ENCODE measurements at regions not wholly inside any gene's neighbourhood (a gene's known extent, or its start where the extent isn't known, plus 50 kb on each side); places are given as distances from the start of the nearest gene placed in this dataset.
A peak's percentile ranks its signal among the peaks of the same experiment; 100 is the strongest.

DNA sequence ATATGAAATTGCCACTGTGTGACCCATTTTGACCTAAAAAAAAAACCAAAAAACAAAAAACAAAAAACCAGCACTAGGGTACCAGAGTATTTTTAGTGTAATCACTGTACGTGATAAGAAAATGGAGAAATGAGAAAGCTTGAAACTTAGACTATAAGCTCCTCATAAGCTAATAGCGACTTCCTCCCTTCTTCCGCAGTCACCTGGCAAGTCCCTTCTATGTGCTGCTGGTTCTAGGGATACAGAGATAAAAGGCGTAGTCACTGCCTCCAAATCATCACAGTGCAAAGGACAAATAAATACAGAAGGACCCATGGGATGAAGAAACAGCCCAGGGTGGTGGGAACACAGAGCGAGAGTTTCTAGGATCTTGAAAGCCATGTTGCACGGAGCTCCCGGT lies 190.3 kb downstream of the TM9SF2 start (continued):
- TF ChIP-seq, protein P1, sequence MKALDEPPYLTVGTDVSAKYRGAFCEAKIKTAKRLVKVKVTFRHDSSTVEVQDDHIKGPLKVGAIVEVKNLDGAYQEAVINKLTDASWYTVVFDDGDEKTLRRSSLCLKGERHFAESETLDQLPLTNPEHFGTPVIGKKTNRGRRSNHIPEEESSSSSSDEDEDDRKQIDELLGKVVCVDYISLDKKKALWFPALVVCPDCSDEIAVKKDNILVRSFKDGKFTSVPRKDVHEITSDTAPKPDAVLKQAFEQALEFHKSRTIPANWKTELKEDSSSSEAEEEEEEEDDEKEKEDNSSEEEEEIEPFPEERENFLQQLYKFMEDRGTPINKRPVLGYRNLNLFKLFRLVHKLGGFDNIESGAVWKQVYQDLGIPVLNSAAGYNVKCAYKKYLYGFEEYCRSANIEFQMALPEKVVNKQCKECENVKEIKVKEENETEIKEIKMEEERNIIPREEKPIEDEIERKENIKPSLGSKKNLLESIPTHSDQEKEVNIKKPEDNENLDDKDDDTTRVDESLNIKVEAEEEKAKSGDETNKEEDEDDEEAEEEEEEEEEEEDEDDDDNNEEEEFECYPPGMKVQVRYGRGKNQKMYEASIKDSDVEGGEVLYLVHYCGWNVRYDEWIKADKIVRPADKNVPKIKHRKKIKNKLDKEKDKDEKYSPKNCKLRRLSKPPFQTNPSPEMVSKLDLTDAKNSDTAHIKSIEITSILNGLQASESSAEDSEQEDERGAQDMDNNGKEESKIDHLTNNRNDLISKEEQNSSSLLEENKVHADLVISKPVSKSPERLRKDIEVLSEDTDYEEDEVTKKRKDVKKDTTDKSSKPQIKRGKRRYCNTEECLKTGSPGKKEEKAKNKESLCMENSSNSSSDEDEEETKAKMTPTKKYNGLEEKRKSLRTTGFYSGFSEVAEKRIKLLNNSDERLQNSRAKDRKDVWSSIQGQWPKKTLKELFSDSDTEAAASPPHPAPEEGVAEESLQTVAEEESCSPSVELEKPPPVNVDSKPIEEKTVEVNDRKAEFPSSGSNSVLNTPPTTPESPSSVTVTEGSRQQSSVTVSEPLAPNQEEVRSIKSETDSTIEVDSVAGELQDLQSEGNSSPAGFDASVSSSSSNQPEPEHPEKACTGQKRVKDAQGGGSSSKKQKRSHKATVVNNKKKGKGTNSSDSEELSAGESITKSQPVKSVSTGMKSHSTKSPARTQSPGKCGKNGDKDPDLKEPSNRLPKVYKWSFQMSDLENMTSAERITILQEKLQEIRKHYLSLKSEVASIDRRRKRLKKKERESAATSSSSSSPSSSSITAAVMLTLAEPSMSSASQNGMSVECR (CRISPR knock-in tag; IDR thresholded peaks at IDR 0.05; ENCODE audit: borderline replicate concordance): no peak
- no peak for TF ChIP-seq FOXJ3 (CRISPR knock-in tag; IDR thresholded peaks at IDR 0.05; ENCODE audit: borderline replicate concordance)
- no peak for TF ChIP-seq ZNF317 (CRISPR knock-in tag; IDR thresholded peaks at IDR 0.05; ENCODE audit: borderline replicate concordance, low read depth)

DNA sequence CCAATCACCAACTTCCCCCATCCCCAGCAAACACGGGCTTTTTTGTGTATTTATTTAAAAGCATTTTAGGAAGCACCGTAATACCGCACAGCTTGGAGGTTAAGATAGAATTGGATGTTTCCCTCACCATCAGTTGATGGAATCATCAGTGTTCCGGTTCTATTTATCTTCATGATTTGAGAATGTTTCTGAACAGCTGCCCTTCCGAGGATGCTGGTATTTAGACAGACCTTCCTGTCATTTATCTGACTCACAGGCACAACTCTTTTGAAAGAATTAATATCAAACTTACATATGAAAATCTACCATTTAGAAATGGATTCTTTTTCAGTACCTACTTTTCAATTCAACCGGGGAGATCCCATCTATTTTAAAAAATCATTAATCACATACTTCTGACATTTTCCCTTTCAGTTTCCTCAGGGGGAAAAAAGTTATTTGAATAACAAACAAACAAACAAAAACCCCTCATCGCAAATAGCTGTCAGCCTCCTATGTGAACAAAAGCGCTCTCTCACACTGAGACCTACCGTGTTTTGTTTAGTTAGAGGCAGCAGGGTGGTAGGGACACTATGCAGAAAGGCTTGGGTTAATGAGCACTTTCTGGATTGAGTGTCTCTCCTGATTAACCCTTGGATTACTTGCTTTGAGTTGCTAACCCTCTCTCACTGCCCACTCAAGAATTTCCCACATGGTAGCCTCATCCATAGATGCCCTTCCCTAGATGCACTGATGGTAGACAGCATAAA lies 189.3 kb downstream of the TM9SF2 start:
- Mint-ChIP-seq H3K4me3 (peak overlapping the region; percentile 63), H3K27ac (peak overlapping the region; percentile 97), H3K4me1 (peaks cover 94% of the 10 kb centered on the region), H3K9me3 (no peaks in the 10 kb centered on the region), H3K27me3 (ENCODE audit: low read depth) (peaks cover 8% of the 10 kb centered on the region), H3K36me3 (no peaks in the 10 kb centered on the region)
- no peak for ATAC-seq
- TF ChIP-seq ZNF263 (CRISPR knock-in tag; IDR thresholded peaks at IDR 0.05; ENCODE audit: low read depth) (no peak), TEAD1 (CRISPR knock-in tag; IDR thresholded peaks at IDR 0.05) (peak; percentile 46; the same call in 1 of the 2 replicates), TP53 (CRISPR knock-in tag; IDR thresholded peaks at IDR 0.05) (no peak), ZBTB21 (CRISPR knock-in tag; IDR thresholded peaks at IDR 0.05; ENCODE audit: borderline replicate concordance) (0 out of 2 replicates have a peak, but pooled peaks have one; percentile 39)
- TF ChIP-seq, protein P2, sequence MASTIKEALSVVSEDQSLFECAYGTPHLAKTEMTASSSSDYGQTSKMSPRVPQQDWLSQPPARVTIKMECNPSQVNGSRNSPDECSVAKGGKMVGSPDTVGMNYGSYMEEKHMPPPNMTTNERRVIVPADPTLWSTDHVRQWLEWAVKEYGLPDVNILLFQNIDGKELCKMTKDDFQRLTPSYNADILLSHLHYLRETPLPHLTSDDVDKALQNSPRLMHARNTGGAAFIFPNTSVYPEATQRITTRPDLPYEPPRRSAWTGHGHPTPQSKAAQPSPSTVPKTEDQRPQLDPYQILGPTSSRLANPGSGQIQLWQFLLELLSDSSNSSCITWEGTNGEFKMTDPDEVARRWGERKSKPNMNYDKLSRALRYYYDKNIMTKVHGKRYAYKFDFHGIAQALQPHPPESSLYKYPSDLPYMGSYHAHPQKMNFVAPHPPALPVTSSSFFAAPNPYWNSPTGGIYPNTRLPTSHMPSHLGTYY (CRISPR knock-in tag; IDR thresholded peaks at IDR 0.05): 0 out of 2 replicates have a peak, but pooled peaks have one; percentile 53
- TF ChIP-seq, protein P3, sequence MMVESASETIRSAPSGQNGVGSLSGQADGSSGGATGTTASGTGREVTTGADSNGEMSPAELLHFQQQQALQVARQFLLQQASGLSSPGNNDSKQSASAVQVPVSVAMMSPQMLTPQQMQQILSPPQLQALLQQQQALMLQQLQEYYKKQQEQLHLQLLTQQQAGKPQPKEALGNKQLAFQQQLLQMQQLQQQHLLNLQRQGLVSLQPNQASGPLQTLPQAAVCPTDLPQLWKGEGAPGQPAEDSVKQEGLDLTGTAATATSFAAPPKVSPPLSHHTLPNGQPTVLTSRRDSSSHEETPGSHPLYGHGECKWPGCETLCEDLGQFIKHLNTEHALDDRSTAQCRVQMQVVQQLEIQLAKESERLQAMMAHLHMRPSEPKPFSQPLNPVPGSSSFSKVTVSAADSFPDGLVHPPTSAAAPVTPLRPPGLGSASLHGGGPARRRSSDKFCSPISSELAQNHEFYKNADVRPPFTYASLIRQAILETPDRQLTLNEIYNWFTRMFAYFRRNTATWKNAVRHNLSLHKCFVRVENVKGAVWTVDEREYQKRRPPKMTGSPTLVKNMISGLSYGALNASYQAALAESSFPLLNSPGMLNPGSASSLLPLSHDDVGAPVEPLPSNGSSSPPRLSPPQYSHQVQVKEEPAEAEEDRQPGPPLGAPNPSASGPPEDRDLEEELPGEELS (CRISPR knock-in tag; IDR thresholded peaks at IDR 0.05): peak; percentile 59; the same call in 1 of the 2 replicates
- no peak for DNase-seq (ENCODE audit: low spot score)
- POLR2A ChIA-PET: interaction anchor here (0.6 to 1.6 kb wide), 2 partner anchors 12 to 19 kb away, joined by 3 to 7 read pairs; no protein-coding TSS in a partner anchor
- CTCF ChIA-PET: interaction anchor here (1.0 to 1.9 kb wide), 4 partner anchors 29 to 34 kb away, joined by 3 to 5 read pairs (median 5); no protein-coding TSS in a partner anchor

DNA sequence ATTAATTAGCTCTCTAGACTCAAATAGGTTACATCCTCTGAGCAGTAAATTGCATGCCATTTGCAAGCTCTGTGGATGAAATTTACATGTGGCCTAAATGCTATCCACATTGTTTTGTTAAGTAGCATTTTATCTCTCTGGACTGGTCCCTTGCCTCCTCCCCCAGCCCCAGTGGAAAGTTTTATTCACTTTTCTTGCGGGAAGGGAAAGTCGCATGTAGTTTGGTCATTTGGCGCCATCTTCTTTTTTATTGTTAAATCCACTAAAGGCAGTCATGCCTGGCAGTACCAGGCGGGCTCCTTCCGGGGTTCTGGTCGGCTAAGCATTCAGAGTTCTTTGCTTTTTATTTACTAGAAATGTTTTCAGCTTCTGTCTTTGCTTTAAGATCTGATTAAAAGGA lies 188.7 kb downstream of the TM9SF2 start:
- peak overlapping the region; percentile 97 for H3K27ac Mint-ChIP-seq
- POLR2A ChIA-PET: interaction anchor here (0.8 to 0.9 kb wide), 2 partner anchors 31 to 56 kb away, joined by 3 to 5 read pairs; no protein-coding TSS in a partner anchor
- CTCF ChIA-PET: interaction anchor here (0.5 to 5.0 kb wide), 6 partner anchors 13 to 338 kb away, joined by 3 to 35 read pairs (median 5); no protein-coding TSS in a partner anchor
- H3K4me1 Mint-ChIP-seq: peaks cover 96% of the 10 kb centered on the region
- H3K4me3 Mint-ChIP-seq: peak overlapping the region; percentile 63
- ATAC-seq: no peak
- peaks cover 6% of the 10 kb centered on the region for H3K27me3 Mint-ChIP-seq (ENCODE audit: low read depth)
- H3K36me3 Mint-ChIP-seq: no peaks in the 10 kb centered on the region
- no peak for DNase-seq (ENCODE audit: low spot score)
- no peaks in the 10 kb centered on the region for H3K9me3 Mint-ChIP-seq
- TF ChIP-seq TCF7 (CRISPR knock-in tag; IDR thresholded peaks at IDR 0.05; ENCODE audit: low read depth): no peak
- TF ChIP-seq, protein P4, sequence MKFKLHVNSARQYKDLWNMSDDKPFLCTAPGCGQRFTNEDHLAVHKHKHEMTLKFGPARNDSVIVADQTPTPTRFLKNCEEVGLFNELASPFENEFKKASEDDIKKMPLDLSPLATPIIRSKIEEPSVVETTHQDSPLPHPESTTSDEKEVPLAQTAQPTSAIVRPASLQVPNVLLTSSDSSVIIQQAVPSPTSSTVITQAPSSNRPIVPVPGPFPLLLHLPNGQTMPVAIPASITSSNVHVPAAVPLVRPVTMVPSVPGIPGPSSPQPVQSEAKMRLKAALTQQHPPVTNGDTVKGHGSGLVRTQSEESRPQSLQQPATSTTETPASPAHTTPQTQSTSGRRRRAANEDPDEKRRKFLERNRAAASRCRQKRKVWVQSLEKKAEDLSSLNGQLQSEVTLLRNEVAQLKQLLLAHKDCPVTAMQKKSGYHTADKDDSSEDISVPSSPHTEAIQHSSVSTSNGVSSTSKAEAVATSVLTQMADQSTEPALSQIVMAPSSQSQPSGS (CRISPR knock-in tag; IDR thresholded peaks at IDR 0.05; ENCODE audit: borderline replicate concordance, low read depth): no peak
- no peak for TF ChIP-seq ZNF138 (CRISPR knock-in tag; conservative IDR thresholded peaks at IDR 0.05)
- no peak for TF ChIP-seq ZNF121 (CRISPR knock-in tag; IDR thresholded peaks at IDR 0.05)
- TF ChIP-seq, protein P5, sequence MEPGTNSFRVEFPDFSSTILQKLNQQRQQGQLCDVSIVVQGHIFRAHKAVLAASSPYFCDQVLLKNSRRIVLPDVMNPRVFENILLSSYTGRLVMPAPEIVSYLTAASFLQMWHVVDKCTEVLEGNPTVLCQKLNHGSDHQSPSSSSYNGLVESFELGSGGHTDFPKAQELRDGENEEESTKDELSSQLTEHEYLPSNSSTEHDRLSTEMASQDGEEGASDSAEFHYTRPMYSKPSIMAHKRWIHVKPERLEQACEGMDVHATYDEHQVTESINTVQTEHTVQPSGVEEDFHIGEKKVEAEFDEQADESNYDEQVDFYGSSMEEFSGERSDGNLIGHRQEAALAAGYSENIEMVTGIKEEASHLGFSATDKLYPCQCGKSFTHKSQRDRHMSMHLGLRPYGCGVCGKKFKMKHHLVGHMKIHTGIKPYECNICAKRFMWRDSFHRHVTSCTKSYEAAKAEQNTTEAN (CRISPR knock-in tag; IDR thresholded peaks at IDR 0.05): no peak
- no peak for TF ChIP-seq RORB (CRISPR knock-in tag; IDR thresholded peaks at IDR 0.05)
- TF ChIP-seq TEAD1 (CRISPR knock-in tag; IDR thresholded peaks at IDR 0.05): no peak
- no peak for TF ChIP-seq CREB1 (CRISPR knock-in tag; IDR thresholded peaks at IDR 0.05)
- TF ChIP-seq RELA (CRISPR knock-in tag; IDR thresholded peaks at IDR 0.05; ENCODE audit: borderline replicate concordance): no peak
- no peak for TF ChIP-seq SMAD4 (CRISPR knock-in tag; IDR thresholded peaks at IDR 0.05)
- no peak for TF ChIP-seq ZNF219 (CRISPR knock-in tag; IDR thresholded peaks at IDR 0.05; ENCODE audit: borderline replicate concordance)
- TF ChIP-seq FOXJ3 (CRISPR knock-in tag; IDR thresholded peaks at IDR 0.05; ENCODE audit: borderline replicate concordance): no peak
- TF ChIP-seq FOXP1 (CRISPR knock-in tag; IDR thresholded peaks at IDR 0.05; ENCODE audit: borderline replicate concordance): no peak
